GM21423 (cell line): ENCODE measurements at regions not wholly inside any gene's neighbourhood (a gene's known extent, or its start where the extent isn't known, plus 50 kb on each side); places are given as distances from the start of the nearest gene placed in this dataset.
A peak's percentile ranks its signal among the peaks of the same experiment; 100 is the strongest.
"Not testable (repeated sequence)": the region's sequence is repeated elsewhere in the genome, so short reads cannot be mapped to it uniquely, and the experiment has no call there.

Experiments used
- ATAC-seq: cut with Tn5 transposase; IDR thresholded peaks from one replicate; pipeline ENCODE4 v1.9.1; 2021; ENCODE audit warnings: mild to moderate bottlenecking, moderate library complexity; ENCODE audit not compliant: unreplicated experiment

DNA sequence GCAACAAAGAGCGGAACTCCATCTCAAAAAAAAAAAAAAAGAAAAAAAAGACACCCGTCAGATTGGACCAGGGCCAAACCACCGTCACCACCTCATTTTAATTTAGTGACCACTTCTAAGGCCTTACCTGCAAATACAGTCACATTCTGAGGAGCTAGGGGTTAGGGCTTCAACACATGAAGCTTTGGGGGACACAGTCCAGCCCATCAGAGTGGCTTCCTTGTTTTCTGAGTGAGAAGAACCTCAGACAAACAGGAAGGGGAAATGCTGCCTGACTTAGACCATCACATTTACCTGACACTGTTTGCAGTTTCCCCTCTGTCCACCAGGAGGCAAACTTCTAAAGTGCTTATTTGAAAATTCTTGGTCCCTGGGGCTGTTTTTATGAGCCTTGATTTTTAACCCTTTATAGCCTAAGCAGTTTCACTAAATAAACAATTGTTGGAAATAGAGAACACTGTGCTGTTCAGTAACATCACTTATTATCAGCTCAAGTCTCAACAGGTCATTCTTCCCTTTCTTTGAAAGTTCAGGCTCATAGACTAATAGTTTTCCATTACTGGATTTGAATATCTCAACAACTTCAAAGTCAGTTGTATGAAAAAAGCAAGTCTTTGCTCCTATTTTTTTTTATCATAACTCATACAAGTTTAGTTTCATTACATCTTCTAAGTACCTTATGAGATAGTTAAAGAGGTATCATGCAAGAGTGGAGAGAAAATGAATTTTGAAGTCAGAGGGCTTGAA lies 74.9 kb upstream of the WASF3 start:
- peak; percentile 82 for ATAC-seq

DNA sequence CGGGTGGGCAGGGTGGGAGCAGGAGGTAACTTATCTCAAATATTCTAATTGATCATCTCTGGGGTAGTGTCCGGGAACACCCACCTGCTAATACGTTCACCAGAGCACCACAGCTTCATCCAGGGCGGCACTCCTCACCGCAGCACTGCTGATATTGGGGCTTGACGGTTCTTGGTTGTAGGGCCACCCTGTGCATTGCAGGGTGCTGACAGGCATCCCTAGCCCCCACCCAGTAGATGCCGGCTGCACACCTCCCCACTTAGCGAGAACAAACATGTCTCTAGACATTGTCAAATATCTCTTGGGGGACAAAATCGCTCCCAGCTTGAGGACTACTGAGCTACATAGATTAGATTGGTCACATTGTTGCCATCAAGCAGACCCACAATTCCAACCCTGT lies 73.9 kb upstream of the WASF3 start:
- ATAC-seq = no peak

DNA sequence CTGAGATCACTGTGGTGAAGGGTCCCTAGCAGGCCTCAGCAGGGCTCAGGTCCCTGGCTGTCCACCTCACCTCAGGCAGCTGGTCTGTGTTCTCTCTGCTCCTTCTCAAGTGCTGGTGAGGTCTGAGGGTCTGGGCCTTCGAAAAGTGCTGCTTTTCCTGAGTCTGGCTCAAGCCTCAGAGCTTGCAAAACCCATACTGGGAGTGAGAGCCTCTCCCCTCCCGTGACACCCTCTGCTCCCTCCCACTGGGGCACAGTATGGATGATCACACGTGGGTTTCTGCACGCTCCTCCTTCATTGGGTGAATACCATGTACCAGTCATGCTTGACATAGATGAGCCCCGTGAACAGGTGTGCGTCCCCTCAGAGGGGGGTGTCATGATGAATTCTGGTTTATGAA lies 73.3 kb upstream of the WASF3 start:
- ATAC-seq = no peak

DNA sequence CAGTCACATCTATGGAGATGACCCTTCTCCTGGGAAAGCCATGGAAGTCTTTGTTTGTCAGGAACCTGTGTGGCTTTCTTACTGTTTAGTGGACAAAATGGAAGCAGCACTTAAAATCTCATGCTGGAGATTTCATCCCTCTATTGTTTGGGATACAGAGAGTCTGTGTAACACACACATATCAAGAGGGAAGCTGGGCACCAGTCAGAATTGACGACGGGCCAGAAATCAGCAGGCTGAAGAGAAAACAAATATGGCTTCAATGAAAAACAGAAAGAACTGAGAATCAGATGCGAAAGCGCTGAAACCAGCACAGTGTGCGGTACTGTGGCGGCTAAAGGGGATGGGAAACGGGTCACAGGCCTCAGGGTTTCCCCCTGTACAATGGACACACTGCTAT lies 72.2 kb upstream of the WASF3 start:
- ATAC-seq = no peak

DNA sequence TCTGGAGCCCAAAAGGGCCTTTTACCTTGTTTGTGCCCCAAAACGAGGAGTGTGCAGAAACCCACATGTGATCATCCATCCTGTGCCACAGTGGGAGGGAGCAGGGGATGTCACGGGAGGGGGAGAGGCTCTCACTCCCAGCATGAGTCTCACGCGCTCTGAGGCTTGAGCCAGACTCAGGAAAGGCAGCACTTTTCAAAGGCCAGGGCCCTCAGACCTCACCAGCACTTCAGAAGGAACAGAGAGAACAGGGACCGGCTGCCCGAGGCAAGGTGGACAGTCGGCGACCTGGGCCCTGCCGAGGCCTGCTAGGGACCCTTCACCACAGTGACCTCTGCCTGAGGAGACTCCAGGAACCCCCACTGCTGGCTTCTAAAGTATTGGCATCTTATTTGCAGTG lies 71.7 kb upstream of the WASF3 start:
- ATAC-seq = no peak

DNA sequence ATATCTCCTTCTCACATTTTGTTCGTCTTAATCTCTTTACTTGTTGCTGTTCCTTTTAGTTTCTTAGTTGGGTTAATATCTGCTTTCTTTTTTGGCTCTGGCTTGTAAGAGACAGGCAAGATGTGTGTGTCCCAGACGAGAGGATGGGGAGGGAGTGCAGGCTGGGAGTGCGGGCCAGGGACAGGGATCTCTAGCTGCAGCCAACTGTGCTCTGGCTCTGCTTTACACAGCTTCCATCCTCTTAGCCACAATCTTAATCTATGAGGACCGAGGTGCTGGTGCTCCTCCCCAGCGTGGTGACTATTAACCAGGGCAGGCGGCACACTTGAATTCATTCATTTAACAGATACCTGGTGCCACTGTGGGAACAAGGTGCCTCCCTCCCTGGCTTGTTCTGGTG lies 70.9 kb upstream of the WASF3 start:
- no peak for ATAC-seq

DNA sequence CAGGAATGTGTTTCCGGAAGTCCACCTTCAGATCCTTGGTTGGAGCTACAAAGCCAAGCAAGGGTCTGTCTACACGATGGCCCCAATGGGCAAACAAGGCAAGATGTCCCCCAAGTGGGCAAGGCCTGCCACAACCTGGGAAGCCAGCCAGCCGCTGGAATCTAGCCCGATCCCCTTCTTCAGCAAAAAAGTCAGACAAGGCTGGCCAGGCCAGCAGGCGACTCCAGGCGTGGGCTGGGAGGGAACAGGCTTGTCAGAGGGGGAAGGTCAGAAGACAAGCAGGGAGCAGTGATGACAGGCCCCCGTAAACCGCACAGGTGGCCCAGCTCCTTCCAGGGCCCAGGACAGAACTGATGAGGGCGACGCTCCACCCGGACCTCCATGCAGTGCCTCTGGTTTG lies 69.7 kb upstream of the WASF3 start:
- no peak for ATAC-seq

DNA sequence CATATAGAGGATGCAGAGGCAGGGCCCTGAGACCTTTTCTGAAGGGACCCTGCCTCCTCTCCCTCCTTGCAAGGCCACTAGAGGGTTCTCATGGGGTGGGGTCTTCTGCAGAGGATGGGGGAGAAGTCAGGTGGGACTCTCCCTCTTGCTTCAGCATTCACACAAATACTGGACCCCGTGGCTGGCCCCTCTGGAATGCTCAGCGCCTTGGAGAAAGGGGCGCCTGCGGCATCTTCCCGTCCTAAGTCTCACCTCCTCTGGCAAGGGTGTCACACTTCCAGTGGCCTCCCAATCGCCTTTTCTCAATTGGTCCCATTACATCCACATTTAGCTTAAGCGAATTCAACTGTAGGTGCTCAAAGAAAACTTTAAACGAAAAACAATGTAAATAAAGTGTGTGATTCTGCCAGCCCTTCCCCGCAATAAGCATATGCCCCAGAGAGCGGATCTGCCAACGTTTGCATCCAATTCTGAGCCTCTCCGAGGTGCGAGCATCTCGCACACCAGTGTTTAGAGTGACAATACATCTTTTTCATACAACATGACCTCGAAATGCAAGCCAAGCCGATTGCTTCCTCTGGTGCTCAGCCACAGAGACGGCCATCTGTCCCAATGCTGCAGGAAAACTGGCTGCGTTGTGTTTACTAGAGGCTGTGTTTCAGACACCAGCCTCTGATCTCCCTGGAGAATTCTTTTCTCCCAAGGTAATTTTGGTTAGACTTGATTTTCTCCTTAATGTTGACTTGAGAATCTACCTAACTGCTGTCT lies 69.1 kb upstream of the WASF3 start:
- no peak for ATAC-seq

DNA sequence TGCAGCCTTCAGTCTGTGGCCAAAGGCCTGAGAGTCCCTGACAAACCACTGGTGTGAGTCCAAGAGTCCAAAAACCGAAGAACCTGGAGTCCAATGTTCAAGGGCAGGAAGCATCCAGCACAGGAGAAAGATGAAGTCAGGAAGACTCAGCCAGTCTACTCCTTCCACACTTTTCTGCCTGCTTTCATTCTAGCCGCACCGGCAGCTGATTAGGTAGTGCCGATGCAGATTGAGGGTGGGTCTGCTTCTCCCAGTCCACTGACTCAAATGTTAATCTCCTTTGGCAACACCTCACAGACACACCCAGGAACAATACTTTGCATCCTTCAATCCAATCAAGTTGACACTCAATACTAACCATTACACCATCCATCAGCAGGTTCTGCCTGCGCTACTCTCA lies 65.2 kb upstream of the WASF3 start:
- ATAC-seq = not testable (repeated sequence)

DNA sequence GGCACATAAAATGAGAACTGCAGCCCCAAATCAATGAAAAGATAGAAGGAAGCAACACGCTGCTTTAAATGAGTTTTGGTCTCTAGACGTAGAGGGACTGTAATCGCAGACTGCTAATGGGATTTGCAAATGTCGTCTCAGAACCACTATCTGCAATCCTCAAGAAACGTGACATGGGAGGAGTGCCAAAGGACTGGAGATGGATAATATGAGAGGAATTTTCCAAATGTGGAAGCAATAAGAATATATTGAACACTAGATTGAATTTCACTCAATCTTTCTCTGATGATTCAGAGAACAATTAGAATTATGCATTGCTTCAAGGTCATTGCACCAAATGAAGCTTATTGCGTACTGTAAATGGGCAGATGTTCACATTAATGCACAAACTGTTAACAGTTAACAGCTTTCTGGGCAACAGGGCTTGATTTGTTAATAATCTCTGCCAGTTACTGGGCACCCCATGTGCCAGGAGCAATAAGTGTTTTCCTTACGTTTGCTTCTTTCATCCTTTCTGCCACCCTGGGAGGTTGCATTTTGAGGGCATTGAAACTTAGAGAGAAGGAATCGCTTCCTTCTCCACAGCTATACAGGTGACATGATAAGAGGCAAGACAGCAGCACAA lies 62.8 kb upstream of the WASF3 start:
- ATAC-seq = no peak

DNA sequence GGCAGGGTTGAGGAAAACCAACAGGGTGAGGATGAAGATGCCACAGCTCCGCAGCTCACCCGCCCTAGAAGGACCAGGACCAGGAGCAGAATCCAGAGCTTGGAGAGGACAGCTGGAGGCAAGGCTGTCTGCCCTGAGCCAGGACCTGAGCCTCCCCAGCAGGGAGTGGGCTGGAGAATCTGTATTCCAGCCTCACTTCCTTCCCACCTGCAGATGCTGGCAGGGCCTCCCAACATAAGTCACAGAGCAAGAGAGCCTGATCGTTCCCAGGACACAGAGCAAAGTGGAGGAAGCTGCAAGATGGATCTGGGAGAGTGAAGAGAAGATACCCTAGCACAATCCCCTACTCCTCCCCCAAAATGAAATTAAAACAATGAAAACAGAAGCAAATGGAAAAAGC lies 61.7 kb upstream of the WASF3 start:
- ATAC-seq = no peak

DNA sequence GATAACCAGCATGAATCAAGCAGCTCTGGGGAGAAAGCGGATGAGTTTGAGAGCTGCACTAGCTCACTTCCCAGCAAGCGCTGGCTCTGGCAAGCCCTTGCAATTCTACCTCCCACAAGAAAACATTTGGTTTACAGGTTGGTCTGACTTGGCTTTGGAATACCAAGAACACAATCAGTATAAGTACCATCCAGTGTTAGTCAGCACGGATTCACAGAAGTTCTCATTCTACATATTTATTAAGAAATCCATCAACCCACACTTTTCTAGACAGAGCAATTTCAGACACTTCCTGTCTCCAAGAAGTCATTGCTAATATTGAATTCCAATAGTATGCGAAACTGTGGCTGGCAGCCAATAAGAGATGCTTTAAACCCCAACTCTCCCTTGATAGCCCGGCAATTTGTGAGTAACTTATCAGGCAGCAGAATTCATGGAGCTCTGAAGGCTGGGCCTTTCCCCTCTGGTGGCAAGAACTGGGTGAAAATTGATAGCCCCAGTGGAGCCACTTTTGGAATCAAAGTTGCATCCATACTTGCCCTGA lies 59.4 kb upstream of the WASF3 start:
- ATAC-seq = no peak

DNA sequence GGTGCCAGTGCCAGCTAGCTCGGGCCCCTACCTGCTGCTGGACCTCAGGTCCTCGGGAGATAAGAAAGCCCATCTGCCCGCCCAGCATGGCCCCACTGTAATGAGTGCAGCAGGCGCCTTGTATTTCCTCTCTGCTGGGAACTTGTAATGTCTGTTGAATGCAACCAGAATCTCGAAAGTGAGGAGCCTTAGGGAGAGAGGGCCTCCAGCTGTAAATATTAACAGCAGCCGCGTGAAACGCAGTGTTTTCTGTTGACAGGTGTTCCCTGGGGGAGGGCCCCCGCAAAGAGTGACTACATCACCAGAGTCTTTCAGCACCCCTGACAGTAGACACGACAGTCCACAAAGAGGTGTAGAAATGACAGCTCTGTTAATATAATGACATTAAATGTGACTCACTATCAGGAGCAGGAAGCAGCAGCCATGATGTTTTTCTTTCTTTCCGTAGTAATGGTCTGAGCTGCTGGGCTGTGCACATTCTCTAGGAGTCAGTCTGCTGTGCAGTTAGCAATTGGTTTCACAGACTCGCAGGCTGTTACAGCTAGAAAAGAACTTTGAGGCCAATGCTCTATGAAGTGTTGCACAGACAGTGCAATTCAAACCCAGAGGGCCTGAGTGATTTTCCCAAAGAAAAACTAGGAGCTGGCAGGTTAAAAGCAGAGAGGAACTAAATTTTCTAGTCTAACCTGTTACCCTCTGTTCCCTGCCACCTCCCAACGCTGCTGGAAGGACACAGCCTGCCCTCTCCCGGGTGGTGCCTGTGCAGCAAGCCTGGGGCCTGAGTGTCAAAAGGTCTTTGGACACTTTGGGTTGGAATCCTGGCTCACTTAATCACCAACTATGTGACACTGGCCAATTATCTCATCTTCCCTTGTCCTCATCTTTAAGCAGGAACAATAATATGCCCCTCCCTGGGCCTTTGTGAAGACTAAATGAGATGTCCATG lies 58.6 kb upstream of the WASF3 start:
- ATAC-seq = no peak

DNA sequence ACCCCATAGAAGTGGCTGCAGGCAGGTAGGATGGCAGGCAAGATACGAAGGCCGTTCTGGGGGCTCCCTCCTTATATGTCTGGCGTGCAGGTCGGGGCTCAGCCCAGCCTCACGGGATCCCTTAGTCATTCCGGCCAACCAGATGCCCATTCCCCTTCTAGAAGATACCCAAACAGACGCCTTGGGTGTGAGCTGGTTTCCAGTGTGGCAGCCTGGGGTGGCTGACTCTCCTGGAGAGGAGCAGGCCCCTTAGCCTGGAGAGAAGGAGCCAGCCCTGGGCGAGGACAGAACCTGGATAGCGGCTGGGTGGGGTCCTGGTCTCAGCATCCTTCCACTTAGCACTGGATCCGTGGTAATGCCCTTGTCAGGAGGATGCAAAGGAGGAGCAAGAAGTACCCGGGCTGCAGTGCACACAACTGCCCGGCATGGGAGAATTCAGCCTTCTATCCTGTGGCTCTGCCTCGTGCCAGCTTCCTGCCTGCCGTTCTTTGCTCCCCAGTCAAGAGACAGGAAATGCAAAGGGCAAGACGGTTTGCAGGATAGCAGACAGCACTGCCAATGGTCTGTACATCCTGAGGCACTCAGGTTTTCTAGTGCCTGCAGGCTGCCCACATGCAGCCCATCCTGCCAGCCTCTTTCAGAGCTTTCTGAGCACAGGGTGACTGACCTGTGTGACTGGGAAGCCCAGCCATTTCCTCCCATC lies 56.7 kb upstream of the WASF3 start:
- ATAC-seq = no peak

DNA sequence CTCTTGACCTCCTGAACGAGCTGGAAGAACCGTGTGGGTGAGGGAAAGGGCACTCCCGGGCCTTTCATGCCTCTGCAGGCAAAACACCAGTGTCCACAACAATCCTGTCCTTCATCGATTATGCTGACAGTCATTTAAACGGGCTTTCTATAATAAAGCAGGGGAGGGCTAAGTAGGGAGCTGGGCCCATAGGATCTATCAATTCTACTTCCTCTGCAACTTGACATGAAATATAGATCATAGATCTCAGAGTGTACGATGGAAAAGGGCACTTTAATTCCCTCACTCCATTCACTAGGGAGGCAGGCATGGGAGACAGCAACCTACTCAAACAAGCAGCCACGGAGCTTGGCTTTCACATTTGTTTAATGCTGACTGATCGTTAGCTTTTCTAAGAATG lies 55.8 kb upstream of the WASF3 start:
- no peak for ATAC-seq

DNA sequence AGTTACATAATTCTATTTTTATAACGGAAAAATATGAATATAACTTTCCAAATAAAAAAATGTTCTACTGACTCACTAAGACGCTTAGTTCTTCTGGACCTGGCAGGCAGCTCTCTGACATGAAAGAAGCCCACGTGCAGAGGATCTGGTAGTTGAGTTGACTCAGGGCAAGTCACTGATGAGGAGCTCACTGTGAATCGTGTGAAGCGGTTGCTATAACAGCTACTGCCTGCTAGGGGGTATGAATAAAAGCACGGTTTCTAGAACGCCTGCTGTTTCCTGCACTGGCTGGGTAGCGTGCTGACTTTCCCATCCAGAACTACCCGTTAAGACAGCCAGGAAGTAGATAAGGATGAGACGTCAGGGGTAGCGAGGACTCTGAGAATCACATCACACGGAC lies 54.7 kb upstream of the WASF3 start:
- ATAC-seq = no peak

DNA sequence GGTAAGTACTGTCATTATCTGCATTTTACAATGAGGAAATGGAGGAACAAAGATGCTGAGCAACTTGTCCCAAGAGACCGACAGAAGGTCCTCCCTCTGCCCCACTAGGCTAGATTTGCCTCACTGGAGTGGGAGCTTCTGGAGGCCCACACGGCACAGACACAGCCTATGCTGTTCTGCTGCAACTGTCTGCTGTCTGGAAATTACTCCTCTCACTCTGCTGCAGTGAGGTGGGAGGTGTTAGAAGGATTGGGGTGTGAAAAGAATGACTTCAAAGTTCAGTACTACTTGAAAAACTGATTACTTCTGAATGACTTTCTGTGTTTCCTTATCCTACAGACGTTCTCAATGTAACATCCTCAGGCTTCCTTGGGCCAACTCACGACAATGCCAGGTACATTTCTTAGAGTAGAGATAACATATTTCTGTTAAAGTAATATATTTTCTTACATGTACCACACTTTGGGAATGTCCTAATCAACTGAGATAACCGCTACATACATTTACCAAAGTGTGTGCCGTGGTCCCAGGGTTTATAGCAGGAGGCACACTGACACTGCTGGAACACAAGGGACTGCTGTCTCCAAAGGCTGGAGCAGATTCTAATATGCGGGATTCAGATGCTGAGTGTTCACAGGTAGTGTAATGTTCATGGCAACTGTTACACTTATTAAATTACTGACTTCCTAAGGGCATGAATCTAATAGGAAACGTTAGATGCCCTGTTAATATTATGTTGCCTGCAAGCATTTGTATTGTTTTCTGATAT lies 53.5 kb upstream of the WASF3 start:
- no peak for ATAC-seq
